ENCODE measurements at regions not wholly inside any gene's neighbourhood (a gene's known extent, or its start where the extent isn't known, plus 50 kb on each side); places are given as distances from the start of the nearest gene placed in this dataset.

DNA sequence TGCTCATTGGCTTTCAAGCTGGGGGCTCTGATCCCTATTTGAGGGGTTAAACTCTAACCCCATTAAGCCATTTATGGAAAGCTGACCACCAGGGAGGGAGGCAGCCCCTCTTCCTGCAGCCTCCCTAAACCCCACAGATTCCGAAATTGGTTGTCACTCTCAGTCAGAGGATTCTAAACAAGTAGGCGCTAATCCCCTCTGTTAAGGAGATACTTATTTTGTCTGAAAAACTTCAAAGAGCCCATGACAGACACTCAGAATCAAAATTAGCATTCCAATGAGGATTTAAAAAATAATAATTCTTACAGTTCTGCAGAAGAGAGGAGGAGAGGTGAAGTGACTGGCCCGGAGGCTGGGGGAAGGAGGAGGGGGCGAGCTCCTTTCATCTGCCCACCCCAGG is 69.7 kb upstream of the LMO1 start:
- Histone ChIP-seq H3K27ac (no peak overlapping the region), H3K9me3 (no peaks in the 10 kb centered on the region), H3K4me3 (no peak overlapping the region), H3K4me1 (peaks cover 7 to 21% (median 18%) of the 10 kb centered on the region in 4 donors), H3K27me3 (peaks cover 0 to 22% (median 0%) of the 10 kb centered on the region in 3 donors), H3K36me3 (no peaks in the 10 kb centered on the region)
- WGBS, 5 donors = 70 to 89% (median 80%) methylated on average over 4 of the region's 4 CpGs
- intact Hi-C loops (cut with DNase I; ENCODE audit: low total_unique reads) = no loop called here
- DNase-seq = no peak
- TF ChIP-seq EP300 (IDR thresholded peaks at IDR 0.05) = no peak
- TF ChIP-seq POLR2A (IDR thresholded peaks at IDR 0.05) = no peak
- no peak for TF ChIP-seq POLR2AphosphoS5 (IDR thresholded peaks at IDR 0.05)

DNA sequence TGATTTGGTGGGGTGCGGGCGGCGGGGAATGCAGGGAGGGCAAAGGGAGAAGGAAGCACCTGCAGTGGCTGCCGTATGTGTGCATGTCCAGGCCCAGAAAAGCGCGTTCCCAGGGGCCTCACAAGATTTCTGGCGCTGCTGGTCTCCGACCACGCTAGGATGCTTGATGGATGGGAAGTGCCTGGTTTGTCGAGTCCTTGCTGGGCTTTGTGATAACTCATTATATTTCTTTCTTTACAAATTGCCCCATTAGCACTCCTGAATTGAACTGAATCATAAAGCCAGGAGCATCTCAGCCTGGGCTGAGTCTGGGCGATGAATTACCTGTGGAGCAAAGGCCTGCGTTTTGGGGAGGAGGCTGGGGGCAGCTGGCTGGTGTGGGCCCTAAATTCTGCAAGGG is 69.2 kb upstream of the LMO1 start:
- intact Hi-C loops (cut with DNase I; ENCODE audit: low total_unique reads) = no loop called here
- 81 to 89% (median 85%) methylated on average over 12 of the region's 12 CpGs for WGBS, 5 donors
- no peak overlapping the region for H3K4me3 ChIP-seq
- DNase-seq = no peak
- H3K4me1 ChIP-seq = peaks cover 7 to 26% (median 18%) of the 10 kb centered on the region in 4 donors
- no peaks in the 10 kb centered on the region for H3K9me3 ChIP-seq
- peaks cover 0 to 20% (median 0%) of the 10 kb centered on the region in 3 donors for H3K27me3 ChIP-seq
- no peaks in the 10 kb centered on the region for H3K36me3 ChIP-seq
- H3K27ac ChIP-seq = no peak overlapping the region
- TF ChIP-seq EP300 (IDR thresholded peaks at IDR 0.05) (no peak), POLR2A (IDR thresholded peaks at IDR 0.05) (no peak), POLR2AphosphoS5 (IDR thresholded peaks at IDR 0.05) (no peak)
- TF ChIP-seq, protein P1, sequence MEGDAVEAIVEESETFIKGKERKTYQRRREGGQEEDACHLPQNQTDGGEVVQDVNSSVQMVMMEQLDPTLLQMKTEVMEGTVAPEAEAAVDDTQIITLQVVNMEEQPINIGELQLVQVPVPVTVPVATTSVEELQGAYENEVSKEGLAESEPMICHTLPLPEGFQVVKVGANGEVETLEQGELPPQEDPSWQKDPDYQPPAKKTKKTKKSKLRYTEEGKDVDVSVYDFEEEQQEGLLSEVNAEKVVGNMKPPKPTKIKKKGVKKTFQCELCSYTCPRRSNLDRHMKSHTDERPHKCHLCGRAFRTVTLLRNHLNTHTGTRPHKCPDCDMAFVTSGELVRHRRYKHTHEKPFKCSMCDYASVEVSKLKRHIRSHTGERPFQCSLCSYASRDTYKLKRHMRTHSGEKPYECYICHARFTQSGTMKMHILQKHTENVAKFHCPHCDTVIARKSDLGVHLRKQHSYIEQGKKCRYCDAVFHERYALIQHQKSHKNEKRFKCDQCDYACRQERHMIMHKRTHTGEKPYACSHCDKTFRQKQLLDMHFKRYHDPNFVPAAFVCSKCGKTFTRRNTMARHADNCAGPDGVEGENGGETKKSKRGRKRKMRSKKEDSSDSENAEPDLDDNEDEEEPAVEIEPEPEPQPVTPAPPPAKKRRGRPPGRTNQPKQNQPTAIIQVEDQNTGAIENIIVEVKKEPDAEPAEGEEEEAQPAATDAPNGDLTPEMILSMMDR (IDR thresholded peaks at IDR 0.05) = no peak

DNA sequence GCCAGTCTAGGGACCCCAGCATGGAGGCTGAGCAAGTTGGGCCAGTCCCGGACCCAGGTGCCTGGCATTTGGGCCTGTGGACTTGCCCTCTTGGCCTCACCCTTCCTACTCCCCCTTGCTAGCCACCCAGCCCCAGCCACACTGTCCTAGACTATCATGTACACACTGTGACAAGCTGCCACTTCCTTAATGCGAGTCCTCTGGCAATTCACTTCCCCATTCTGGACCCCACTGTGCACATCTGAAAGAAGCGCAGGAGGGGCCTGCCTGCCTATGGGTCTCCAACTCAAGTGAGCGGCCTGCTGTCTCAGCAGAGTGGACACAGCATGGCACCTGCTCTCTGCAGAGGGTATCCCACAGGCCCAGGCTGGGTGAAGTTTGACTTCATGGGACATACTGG is 68.5 kb upstream of the LMO1 start:
- Histone ChIP-seq H3K27ac (no peak overlapping the region), H3K4me1 (peaks cover 7 to 27% (median 18%) of the 10 kb centered on the region in 4 donors), H3K9me3 (no peaks in the 10 kb centered on the region), H3K27me3 (peaks cover 0 to 20% (median 0%) of the 10 kb centered on the region in 3 donors), H3K4me3 (no peak overlapping the region), H3K36me3 (no peaks in the 10 kb centered on the region)
- TF ChIP-seq EP300 (IDR thresholded peaks at IDR 0.05) (no peak), POLR2AphosphoS5 (IDR thresholded peaks at IDR 0.05) (no peak), POLR2A (IDR thresholded peaks at IDR 0.05) (no peak)
- TF ChIP-seq, protein P1 (IDR thresholded peaks at IDR 0.05) = no peak
- WGBS, 5 donors = 73 to 94% (median 85%) methylated on average over 4 of the region's 4 CpGs
- intact Hi-C loops (cut with DNase I; ENCODE audit: low total_unique reads) = no loop called here
- no peak for DNase-seq

DNA sequence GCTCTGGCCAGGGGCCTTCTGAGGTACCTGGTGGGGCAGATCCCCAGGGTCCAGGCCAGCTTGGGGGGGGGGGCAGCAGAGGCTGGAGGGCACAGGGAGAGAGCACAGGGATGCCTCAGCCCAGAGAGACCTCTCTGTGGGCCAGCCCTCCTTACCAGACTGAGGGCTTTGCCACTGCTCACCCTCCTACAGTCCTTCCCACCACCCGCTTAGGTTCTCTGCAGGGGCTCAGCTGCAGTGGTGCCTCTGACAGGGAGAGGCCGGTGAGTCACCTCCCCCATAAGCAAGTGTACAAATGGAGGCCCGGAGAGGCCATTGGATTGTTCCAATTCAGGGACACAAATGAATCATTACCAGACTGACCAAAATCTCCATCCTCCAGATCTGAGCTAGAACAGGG is 68.1 kb upstream of the LMO1 start:
- intact Hi-C loops (cut with DNase I; ENCODE audit: low total_unique reads) = no loop called here
- Histone ChIP-seq H3K36me3 (no peaks in the 10 kb centered on the region), H3K27ac (no peak overlapping the region), H3K27me3 (peaks cover 0 to 20% (median 0%) of the 10 kb centered on the region in 3 donors), H3K4me1 (peaks cover 7 to 27% (median 18%) of the 10 kb centered on the region in 4 donors), H3K4me3 (no peak overlapping the region), H3K9me3 (no peaks in the 10 kb centered on the region)
- 72 to 89% (median 83%) methylated on average over 3 of the region's 3 CpGs for WGBS, 5 donors
- DNase-seq = no peak
- TF ChIP-seq POLR2A (IDR thresholded peaks at IDR 0.05) (no peak), POLR2AphosphoS5 (IDR thresholded peaks at IDR 0.05) (no peak), EP300 (IDR thresholded peaks at IDR 0.05) (no peak)
- TF ChIP-seq, protein P1 (IDR thresholded peaks at IDR 0.05) = no peak

DNA sequence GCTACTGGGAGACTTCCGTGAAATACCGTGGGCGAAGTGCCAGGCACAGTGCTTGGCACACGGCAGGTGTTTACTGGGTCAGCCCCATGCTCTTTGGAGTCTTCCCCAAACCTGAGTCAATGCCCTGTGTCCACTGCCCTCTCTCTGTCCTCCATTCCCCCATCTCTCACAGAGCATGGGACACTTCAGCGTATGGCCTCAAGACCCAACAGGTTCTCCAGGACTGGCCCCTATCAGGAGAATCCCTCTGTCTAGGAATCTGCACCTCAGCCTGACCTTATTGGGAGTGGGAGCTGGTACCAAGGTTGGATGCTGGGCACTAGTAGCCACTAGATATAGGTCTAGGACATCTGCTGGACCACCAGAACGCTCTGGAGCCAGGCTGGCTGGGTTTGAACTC is 67.2 kb upstream of the LMO1 start:
- H3K9me3 ChIP-seq = no peaks in the 10 kb centered on the region
- no peak overlapping the region for H3K4me3 ChIP-seq
- DNase-seq = no peak
- intact Hi-C loops (cut with DNase I; ENCODE audit: low total_unique reads) = no loop called here
- peaks cover 0 to 20% (median 0%) of the 10 kb centered on the region in 3 donors for H3K27me3 ChIP-seq
- no peak overlapping the region for H3K27ac ChIP-seq
- peaks cover 7 to 27% (median 18%) of the 10 kb centered on the region in 4 donors for H3K4me1 ChIP-seq
- no peaks in the 10 kb centered on the region for H3K36me3 ChIP-seq
- TF ChIP-seq POLR2AphosphoS5 (IDR thresholded peaks at IDR 0.05) (no peak), EP300 (IDR thresholded peaks at IDR 0.05) (no peak), POLR2A (IDR thresholded peaks at IDR 0.05) (no peak)
- TF ChIP-seq, protein P1 (IDR thresholded peaks at IDR 0.05) = no peak
- 73 to 84% (median 78%) methylated on average over 6 of the region's 6 CpGs for WGBS, 5 donors
